Activated CD4-positive, CD25-positive, alpha-beta regulatory T cell treated with anti-CD3 and anti-CD28 coated beads, Interleukin-2, amount 50 U/mL, for 24 hours (primary cell): ENCODE measurements at regions not wholly inside any gene's neighbourhood (a gene's known extent, or its start where the extent isn't known, plus 50 kb on each side); places are given as distances from the start of the nearest gene placed in this dataset.
"Not testable (repeated sequence)": the region's sequence is repeated elsewhere in the genome, so short reads cannot be mapped to it uniquely, and the experiment has no call there.

Experiments used
- ATAC-seq, 2 donors: fragments of 150-1000 bp; cut with Tn5 transposase; one replicate each; pipeline ENCODE4 v1.10.0; 2021; ENCODE audit warnings: mild to moderate bottlenecking in 1 of 2, moderate library complexity in 1 of 2

DNA sequence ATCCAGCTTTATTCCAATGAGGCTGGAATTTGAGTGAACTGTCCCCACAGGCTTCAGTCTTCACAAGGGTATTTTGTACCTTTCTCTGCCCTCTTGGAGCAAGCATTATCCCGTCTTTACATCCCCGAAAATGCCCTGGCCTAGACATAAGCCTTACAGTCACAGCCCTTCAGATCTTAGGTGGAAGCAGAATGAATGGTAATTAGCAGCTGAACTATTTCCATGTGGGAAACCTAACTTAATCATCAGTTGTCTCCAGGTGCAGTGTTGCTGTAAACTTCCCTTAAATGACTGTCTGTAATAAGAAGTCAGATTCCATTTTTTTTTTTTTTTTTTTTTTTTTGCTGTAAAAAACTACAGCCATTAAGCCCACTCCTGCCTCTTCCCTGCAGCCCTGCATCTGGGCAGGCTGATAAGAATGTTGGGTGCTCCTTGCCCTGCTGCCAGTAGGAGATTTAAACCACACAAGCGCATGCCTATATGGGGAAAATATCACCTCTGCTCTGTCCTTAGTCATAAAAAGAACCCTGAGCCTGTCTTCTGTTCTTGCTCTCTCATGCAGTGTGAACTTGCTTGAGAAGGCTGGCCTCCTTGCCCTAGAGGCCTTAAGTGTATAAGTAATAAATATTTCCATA lies 426.8 kb upstream of the SLITRK5 start:
- no peak for ATAC-seq

DNA sequence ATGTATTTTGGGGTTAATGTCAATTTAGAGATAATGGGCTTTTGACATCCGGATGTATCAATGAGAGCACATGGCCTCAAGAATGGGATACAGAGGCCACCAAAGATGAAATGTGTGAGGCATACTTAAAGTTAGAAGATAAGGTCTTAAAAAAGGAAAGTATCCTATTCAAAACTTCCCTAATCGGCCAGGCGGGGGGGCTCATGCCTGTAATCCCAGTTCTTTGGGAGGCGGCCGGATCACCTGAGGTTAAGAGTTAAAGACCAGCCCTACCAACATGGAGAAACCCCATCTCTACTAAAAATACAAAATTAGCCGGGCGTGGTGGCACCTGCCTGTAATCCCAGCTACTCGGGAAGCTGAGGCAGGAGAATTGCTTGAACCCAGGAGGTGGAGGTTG lies 421.3 kb upstream of the SLITRK5 start:
- ATAC-seq, result not testable (repeated sequence)

DNA sequence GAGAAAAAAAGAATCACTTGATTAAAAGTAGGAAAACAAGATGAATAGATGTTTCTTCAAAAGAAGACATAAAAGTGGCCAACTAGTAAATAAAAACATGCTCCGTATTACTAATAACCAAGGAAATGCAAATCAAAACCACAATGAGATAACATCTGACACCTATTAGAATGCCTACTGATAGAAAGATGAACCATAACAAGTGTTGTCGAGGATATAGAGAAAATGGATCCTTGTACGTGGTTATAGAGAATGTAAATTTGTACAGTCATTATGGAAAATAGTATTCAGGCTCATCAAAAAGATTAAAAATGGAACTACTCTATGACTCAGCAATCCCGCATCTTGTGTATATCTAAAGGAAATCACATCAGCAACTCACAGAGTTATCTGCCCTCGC lies 415.8 kb upstream of the SLITRK5 start:
- ATAC-seq, result no peak

DNA sequence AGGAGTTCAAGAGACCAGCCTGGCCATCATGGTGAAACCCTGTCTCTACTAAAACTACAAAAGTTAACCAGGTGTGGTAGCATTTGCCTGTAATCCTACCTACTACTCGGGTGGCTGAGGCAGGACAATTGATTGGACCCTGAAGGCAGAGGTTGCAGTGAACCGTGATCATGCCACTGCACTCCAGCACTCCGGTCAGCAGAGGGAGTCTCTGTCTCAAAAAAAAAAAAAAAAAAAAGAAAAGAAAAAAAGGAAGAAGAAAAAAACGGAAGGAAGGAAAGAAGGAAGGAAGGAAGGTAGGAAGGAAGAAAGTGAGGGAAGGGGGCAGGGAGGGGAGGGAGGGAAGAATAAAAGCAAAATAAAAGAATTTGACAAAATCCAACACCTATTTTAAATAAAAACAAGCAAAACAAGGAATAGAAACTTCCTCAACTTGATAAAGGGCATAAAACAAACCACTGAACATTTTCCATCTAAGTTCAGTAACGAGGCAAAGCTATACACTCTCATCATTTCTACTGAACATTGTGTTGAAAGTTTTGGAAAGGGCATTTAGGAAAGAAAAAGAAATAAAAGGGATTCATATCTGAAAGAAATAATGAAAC lies 411.6 kb upstream of the SLITRK5 start:
- ATAC-seq, result no peak

DNA sequence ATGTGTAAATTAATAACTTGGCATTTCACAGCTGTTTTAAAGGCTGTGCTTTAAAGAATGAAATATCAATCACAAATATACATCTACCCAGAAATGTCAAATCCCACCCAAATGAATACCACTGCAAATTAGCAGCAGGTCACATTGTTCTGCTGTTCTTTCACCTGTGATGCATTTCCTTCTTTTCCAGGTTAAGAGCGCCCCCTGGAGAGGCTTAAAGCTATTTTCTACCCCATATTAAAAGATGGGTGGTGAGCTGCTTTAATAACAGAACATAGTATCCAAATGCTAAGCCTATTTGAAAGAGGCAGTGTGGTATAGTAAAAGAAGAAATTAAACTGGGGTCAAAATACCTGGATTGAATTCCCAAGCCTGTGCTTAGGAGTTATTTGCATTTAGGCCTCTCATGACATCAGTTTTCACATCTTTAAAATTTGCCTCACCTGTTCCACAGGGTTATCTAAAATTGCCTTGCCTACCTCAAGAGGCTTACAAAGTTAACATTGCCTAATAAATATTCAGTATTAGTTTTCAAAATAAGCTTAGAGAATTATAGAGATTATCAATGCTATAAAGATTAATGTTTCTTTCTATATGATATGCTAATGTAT lies 396.9 kb upstream of the SLITRK5 start:
- ATAC-seq, result no peak

DNA sequence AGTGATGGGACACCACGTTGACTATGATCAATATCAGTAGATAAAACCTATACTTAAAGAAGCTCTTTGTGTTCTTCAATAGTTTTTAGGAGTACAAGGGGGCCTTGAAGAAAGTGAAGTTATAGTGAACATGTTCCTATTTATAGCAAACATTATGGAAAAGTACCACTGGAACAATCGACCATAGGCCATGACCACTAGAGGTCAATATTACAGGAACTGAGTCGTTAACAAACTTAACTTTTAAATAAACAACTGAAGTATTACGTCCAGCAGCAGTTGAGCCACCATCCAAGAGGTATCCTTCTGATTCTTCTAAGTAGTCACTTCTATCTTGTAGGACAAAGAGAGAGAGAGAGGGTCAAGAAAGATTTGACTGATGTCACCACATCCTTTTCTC lies 391.0 kb upstream of the SLITRK5 start:
- ATAC-seq, result no peak

DNA sequence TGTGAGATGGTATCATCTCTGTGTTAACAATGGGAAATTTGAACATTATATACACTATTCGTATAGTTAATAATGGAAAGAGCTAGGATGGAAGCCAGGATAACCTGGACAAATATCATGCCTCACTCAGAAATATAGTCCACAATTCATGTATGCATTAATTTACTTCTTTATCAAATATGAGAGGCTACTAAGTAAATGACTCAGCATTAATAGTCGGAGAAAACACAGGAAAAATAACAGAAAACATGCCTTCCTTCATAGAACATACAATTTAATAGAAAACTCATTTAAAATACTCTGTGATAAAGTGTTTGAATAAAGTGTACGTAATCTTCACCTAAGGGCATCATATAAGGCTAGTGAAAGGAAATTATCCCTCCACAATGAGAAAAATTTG lies 383.4 kb upstream of the SLITRK5 start:
- no peak for ATAC-seq

DNA sequence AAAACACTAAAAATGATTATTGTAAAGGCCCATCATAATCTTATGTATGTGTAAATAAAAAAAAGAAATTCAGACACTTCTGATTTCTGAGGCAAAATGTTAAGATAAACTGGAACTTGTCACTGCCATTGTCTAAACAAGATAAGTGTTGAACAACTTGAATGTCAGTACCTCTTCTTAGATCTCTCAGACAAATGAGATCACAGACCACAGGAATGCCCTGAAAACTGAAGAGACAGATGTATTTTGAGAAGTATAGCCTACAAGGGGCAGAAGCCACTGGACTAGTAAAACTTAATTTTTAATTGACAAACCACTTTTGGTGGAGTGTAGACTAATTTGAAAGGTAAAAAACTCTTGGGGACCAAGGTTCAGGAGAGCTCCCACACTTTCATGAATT lies 375.5 kb upstream of the SLITRK5 start:
- ATAC-seq, result no peak

DNA sequence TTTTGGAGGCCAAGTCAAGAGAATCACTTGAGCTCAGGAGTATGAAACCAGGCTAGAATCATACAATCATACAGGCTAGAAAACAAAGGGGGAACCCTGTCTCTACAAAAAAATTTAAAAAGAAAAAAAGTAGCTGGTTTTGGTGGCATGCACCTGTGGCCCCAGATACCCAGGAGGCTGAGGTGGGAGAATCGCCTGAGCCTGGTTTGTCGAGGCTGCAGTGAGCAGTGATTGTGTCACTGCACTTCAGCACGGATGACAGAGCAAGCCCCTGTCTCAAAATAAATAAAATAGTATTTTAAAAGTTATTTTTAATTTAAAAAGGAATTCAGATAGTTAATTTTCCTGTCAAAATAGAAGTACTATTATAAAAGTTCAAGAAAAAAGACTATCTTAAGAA lies 369.1 kb upstream of the SLITRK5 start:
- ATAC-seq, result no peak

DNA sequence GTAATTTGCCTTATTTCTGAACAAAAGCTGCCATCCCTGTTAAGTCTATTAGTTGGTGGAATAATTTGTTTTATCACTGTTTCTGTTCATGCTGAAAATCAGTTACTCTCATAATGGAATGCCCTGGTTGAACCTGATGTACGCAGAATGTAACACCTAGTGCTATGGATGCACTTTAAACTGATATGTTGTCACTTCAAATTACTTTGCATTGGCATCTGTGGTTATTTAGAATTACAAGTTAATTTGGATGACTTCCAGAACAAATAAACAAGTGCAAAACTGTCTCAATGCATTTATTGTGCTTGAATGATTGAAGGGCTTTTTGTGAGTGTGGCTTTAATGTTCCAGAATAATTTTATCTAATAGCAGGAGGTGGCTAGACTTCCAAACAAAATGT lies 368.2 kb upstream of the SLITRK5 start:
- no peak for ATAC-seq

DNA sequence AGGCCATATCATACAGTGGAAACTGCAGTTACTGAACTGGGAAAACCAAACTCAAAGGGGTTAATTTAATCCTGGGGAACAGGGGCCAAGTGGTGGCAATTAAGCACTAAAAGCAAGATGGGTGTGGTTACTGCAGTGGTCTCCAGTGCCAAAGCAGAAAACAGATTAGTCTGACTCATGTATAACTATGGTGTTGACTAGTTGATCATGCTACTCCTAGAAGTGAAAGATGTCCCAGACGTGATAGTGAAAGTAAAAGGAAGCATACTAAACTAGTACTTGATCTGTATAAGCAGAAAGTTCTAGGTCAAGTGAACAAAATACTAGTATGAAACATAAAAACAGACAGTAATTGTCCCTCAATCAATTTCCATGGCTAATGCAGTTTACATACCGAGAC lies 360.0 kb upstream of the SLITRK5 start:
- no peak for ATAC-seq

DNA sequence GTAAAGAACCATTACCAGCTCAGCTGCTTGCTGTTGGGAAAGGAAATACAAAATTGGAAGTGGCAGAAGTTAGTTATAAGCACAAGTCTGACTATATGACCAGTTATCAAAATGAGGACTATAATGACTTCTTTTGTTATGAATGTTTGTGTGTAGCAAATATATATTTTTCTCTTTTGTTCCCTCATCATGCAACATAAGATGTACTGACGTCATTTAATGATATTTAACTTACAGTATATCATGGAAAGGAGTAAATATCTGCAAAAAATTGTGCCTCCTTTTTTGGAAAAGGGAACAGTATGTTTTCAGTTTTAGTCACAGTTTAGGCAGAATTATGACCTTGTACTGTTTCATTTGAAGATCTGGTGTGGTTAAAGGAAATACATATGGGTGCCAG lies 356.3 kb upstream of the SLITRK5 start:
- ATAC-seq, result no peak

DNA sequence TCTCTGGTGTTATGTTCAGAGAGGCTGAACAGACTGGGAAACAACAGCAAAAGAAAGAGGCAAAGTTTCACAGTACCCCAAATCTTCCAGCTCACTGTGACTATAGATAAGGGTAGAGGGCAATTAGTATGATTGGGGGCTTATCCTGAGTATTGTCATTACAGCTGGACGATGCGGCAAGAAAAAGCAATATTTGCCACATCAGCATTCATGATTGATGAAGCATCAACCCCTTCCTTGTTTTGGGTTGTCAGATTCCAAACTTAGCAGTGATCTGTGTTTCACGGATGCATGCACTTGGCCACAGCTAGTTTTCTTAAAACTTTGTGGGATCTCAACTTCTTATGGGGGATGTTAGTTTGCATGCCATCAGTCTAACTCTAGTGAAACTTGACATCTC lies 348.8 kb upstream of the SLITRK5 start:
- ATAC-seq, result no peak

DNA sequence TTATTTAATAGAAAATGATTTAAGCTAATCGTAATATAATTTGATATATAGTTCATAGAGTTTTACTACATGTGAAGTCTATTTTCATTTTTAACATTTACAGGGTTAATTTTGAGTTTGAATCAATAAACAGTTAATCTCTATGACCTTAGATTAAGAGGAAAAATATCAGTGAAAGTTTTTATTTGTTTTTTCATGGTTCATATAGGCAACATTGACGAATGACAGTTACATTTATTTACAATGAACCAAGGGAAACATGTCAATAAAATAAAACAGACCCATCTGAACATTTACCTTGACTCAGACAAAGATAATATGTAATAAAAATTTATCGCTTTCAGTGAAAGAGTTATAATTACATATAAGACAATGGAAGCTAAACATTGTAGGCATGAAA lies 346.6 kb upstream of the SLITRK5 start:
- no peak for ATAC-seq

DNA sequence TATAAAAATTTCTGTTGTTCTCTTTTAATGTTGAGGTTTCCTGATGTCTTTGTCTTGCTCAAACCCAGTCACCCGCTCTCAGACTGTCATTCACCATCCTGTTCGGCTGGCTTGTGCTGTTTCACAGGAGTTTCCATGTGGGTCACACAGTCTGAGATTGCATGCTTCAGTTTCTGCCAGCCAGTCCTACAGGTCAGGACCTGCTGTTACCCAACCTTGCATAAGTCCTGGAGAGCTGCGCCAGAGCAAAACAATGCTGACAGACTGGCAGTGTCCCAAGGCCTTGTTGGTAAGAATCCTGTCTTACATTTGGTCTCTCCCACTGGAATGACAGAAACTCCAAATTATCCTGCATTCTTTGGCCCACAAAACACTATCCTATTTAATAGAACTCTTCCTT lies 340.0 kb upstream of the SLITRK5 start:
- ATAC-seq, result no peak

DNA sequence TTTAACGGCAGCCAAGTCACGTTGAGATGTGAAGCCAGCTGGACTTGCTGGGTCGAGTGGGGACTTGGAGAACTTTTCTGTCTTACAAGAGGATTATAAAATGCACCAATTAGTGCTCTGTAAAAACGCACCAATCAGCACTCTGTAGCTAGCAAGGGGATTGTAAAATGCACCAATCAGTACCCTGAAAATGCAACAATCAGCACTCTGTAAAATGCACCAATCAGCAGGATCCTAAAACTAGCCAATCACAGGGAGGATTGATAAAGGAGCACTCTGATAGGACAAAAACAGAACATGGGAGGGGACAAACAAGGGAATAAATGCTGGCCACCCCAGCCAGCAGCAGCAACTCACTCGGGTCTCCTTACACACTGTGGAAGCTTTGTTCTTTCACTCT lies 337.6 kb upstream of the SLITRK5 start:
- no peak for ATAC-seq

DNA sequence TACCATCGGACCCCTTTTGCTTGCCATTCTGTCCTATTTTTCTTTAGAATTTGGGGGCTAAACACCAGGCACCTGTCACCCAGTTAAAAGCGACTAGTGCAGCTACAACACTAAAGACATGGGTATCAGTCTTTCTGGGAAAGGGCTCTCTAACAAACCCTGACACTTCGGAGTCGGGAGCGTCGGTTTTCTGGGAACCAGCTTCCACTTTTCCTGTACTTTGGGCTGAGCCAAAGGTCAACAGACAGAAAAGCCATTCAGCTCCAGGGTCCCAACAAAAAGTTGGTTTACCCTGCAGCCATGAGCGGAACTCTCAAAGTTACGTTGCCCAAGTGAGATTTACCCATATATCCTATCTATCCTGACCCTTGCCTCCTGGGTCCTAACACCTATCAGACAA lies 337.0 kb upstream of the SLITRK5 start:
- no peak for ATAC-seq

DNA sequence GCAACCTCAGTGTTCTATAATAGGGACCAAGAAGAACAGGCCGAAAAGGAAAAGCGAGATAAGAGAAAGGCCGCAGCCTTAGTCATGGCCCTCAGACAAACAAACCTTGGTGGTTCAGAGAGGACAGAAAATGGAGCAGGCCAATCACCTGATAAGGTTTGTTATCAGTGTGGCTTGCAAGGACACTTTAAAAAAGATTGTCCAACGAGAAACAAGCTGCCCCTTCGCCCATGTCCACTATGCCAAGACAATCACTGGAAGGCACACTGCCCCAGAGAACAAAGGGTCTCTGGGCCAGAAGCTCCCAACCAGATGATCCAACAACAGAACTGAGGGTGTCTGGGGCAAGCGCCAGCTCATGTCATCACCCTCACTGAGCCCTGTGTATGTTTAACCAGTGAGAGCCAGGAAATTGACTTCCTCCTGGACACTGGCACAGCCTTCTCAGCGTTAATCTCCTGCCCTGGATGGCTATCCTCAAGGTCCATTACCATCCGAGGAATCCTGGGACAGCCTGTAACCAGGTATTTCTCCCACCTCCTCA lies 334.8 kb upstream of the SLITRK5 start:
- ATAC-seq, result not testable (repeated sequence)

DNA sequence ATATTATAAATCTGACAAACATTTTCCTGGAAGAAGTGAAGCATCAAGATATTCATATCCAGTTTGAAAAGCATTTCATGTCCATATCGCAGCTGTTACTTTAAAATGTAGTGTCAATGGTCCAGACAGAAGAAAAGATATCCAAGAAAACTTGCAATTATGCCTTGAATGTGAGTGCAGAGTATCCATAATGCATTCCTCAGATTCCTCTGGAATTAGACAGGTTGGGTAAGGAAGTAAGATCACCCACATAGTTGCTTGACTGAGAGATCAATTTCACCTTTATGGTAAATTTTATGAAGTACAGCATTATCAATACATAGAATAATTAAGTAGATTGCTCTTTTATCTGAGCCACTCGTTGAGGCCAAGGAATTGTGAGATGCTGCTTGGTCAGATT lies 327.0 kb upstream of the SLITRK5 start:
- no peak for ATAC-seq

DNA sequence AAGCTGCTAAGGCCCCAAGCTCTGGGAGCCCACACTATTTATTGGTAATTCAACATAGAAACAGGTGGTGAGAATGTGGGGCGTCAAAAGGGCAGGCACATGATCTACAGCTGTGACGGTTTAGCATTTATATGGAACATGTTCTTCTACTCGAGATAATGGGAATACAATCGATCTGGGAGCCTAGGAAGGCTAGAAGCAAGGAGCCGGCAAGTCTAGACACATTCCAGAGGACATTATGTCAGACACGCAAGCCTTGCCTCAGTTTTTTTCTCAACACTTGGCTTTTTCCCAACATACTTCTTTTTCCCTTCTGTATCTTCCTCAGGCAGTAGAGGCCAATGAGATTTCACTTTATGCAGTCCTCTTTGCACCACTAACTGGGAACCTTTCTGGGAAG lies 315.7 kb upstream of the SLITRK5 start:
- ATAC-seq, result no peak

DNA sequence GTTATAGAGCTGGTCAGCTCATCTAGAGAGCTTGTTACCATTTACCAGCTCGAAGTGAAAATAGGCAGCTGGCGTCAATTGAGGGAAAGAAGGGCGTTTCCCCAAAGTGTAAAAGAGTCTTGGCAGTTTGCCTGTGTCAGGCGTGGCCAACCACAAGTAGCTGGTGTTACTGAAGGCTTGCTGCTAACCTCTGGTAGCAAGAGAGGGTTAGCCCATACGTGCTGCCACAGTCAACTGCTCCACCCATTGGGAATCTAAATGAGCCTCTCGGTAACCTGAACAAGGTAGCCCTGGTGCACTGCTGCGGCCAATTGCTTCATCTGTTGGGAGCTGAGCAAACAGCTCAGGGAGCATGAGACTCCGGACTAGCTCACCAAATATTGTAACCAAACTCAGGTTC lies 314.9 kb upstream of the SLITRK5 start:
- ATAC-seq, result no peak

DNA sequence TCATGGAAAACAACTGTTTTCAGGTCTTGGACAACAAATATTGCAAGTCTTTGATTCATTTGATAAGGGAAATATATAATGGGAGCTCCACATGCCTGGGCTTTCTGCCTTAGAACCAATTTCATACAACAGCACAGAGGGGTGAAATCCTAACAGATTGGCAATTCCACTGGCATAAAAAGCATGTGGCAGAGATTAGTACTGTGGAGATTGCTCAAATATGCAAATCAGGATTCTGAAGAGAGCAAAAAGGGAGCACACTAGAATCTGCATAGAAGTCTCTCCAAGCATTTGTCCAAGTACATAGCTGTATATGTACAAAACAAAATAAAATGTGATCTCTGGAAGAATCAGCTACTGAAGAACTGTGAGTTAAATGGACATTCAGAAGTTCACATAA lies 312.9 kb upstream of the SLITRK5 start:
- ATAC-seq, result no peak

DNA sequence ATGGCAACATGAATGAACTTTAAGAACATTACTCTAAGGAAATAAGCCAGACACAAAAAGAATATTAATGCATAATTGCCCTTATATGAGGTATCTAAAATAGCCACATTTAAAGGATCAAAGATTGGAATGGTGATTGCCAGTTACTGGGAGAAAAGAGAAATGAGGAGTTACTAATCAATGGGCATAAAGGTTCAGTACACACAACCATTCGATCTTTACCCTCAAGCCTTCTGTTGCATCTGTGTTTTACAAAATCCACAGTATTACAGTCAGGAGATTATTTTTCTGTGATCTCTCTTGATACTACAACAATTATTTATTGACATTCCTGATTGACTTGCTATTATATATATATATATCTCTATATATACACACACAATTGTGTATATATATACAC lies 310.0 kb upstream of the SLITRK5 start:
- ATAC-seq, result no peak

DNA sequence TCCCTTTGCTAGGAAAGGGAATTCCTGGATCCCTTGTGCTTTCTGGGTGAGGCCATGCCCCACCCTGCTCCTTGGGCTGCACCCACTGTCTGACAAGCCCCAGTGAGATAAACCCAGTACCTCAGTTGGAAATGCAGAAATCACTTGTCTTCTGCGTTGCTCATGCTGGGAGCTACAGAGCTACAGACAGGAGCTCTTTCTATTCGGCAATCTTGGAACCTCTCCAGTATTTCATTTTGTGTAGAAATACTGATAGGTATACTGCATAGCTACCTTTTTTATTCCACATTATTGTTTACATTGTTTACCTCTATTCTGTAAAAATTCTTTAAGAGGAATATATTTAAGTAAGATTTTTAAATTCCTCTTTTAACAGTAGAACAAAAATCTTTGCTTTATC lies 302.5 kb upstream of the SLITRK5 start:
- no peak for ATAC-seq

DNA sequence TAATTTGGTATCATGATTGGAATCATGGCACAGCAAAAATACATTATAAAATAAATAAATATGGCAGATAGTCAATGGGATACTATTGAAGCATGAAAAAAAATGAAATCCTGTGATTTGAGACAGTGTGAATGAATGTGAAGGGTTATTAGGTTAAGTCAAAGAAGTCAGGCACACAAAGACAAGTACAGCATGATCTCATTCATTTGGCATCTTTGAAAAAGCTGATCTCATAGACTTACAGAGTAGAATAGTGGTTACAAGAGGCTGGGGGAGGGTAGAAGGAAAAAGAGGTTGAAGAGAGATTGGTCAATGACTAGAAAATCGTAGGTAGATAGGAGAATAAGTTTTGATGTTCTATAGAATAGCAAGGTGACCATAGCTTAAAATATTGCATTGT lies 295.1 kb upstream of the SLITRK5 start:
- no peak for ATAC-seq
